ENCODE measurements at regions not wholly inside any gene's neighbourhood (a gene's known extent, or its start where the extent isn't known, plus 50 kb on each side); places are given as distances from the start of the nearest gene placed in this dataset.

GRCh38 chr11:110038201-110038600 is 55.0 kb upstream of the ZC3H12C start:
- no peak overlapping the region for H3K4me3 Mint-ChIP-seq (ENCODE audit: unreplicated experiment)
- DNase-seq (ENCODE audit: low spot score), result no peak
- H3K9me3 Mint-ChIP-seq (ENCODE audit: unreplicated experiment), result no peaks in the 10 kb centered on the region

More at GRCh38 chr11:110038201-110038600, 55.0 kb upstream of the ZC3H12C start:
- H3K36me3 Mint-ChIP-seq (ENCODE audit: low read depth, unreplicated experiment), result no peaks in the 10 kb centered on the region
- no peaks in the 10 kb centered on the region for H3K4me1 Mint-ChIP-seq (ENCODE audit: unreplicated experiment)
- H3K27ac Mint-ChIP-seq (ENCODE audit: unreplicated experiment), result no peak overlapping the region
- TF ChIP-seq CTCF (IDR thresholded peaks at IDR 0.05; ENCODE audit: unreplicated experiment), result no peak
- no peaks in the 10 kb centered on the region for H3K27me3 Mint-ChIP-seq (ENCODE audit: unreplicated experiment)
